SU-DHL-6 (cell line): ENCODE measurements at regions not wholly inside any gene's neighbourhood (a gene's known extent, or its start where the extent isn't known, plus 50 kb on each side); places are given as distances from the start of the nearest gene placed in this dataset.

ENCODE experiments used
- H2AFZ ChIP-seq: fragments of 200-600 bp; sonication (generic); 2 replicates; pipeline ENCODE4 v1.6.1; 2014; ENCODE audit warnings: low read depth, mild to moderate bottlenecking, moderate library complexity, mixed read lengths, antibody characterized with exemption, low read length; ENCODE audit not compliant: severe bottlenecking
- H3F3A ChIP-seq: fragments of 200-600 bp; shearing (Covaris generic); 2 replicates; pipeline ENCODE4 v1.6.0; 2016; ENCODE audit warnings: antibody characterized with exemption, mild to moderate bottlenecking; ENCODE audit not compliant: insufficient read depth
- H3K27ac ChIP-seq: fragments of 200-600 bp; sonication (generic); 2 replicates; pipeline ENCODE4 v1.5.1; 2016; ENCODE audit warnings: low read depth, mild to moderate bottlenecking, low read length, moderate library complexity, mixed read lengths
- H3K27me3 ChIP-seq: fragments of 200-600 bp; sonication (generic), shearing (Covaris generic); 2 replicates; pipeline ENCODE4 v1.6.0; 2014; ENCODE audit warnings: mild to moderate bottlenecking, low read length
- H3K36me3 ChIP-seq: fragments of 200-600 bp; sonication (generic); 2 replicates; pipeline ENCODE4 v1.6.1; 2014; ENCODE audit warnings: mild to moderate bottlenecking, low read length, mixed read lengths
- H3K4me2 ChIP-seq: fragments of 300-600, 200-600 bp; shearing (Covaris generic), sonication (generic); 2 replicates; pipeline ENCODE4 v1.6.0; 2014; ENCODE audit warnings: low read length, low read depth, mild to moderate bottlenecking; ENCODE audit not compliant: poor library complexity, severe bottlenecking
- H3K4me3 ChIP-seq: fragments of 200-600 bp; sonication (generic); 2 replicates; pipeline ENCODE4 v1.5.1; 2014; ENCODE audit warnings: antibody characterized with exemption, low read length, mild to moderate bottlenecking, mixed read lengths; ENCODE audit not compliant: insufficient read depth, poor library complexity, severe bottlenecking
- H3K79me2 ChIP-seq: fragments of 200-600 bp; sonication (generic); 2 replicates; pipeline ENCODE4 v1.6.1; 2014; ENCODE audit warnings: mild to moderate bottlenecking, low read length, moderate library complexity; ENCODE audit not compliant: insufficient read depth
- H3K9ac ChIP-seq: fragments of 200-600 bp; sonication (generic); 2 replicates; pipeline ENCODE4 v1.7.0; 2014; ENCODE audit warnings: mild to moderate bottlenecking, low read length
- H3K9me2 ChIP-seq: fragments of 200-600 bp; sonication (generic); replicated peaks from 2 replicates; pipeline ENCODE4 v1.6.1; 2014; ENCODE audit warnings: low read length; ENCODE audit not compliant: insufficient read depth
- H3K9me3 ChIP-seq: fragments of 200-600 bp; sonication (generic); 2 replicates; pipeline ENCODE4 v1.6.1; 2014; ENCODE audit warnings: low read length, mixed read lengths; ENCODE audit not compliant: insufficient read depth
- H4K20me1 ChIP-seq: fragments of 200-600 bp; sonication (generic); 2 replicates; pipeline ENCODE4 v1.6.1; 2014; ENCODE audit warnings: low read depth, mild to moderate bottlenecking, antibody characterized with exemption, low read length, moderate library complexity, mixed read lengths
- EZH2phosphoT487 ChIP-seq: fragments of 200-600 bp; sonication (generic), shearing (Covaris generic); conservative IDR thresholded peaks from 2 replicates; pipeline ENCODE4 v1.6.1; 2018; ENCODE audit warnings: mild to moderate bottlenecking, antibody characterized with exemption, low read length, moderate library complexity, mixed read lengths
- TF ChIP-seq, protein P1 (sequence below): fragments of 200-600 bp; sonication (generic); IDR thresholded peaks from one replicate; pipeline ENCODE4 v1.5.1; 2017; ENCODE audit warnings: antibody characterized with exemption, mild to moderate bottlenecking, low read length, moderate library complexity; ENCODE audit not compliant: insufficient read depth, poor library complexity, severe bottlenecking

DNA sequence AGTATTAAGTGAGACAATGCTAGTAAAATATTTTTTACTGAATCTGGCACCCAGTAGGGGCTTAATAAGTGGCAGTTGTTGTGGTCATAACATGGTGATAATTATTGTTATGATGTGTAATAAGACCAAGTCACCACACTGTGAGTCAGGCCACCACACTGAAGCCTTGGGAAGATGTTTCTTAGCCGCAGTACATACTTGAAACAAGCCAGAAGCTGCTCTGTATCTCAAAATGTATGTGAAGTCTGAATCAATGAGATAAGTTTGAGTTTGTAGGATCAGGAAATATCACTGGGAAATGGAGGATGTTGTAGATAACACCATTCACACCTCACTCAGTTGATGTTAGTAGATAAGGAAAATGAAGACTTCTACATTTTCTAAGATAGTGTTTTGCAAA, 51.3 kb upstream of the PTPN3 start:
- H3K9me2 ChIP-seq: no peaks in the 10 kb centered on the region
- H4K20me1 ChIP-seq: no peaks in the 10 kb centered on the region
- H3K27me3 ChIP-seq: no peaks in the 10 kb centered on the region
- H3K9me3 ChIP-seq: no peaks in the 10 kb centered on the region
- no peaks in the 10 kb centered on the region for H3K36me3 ChIP-seq
- no peak overlapping the region for H3K9ac ChIP-seq
- TF ChIP-seq EZH2phosphoT487: no peak
- TF ChIP-seq, protein P1, sequence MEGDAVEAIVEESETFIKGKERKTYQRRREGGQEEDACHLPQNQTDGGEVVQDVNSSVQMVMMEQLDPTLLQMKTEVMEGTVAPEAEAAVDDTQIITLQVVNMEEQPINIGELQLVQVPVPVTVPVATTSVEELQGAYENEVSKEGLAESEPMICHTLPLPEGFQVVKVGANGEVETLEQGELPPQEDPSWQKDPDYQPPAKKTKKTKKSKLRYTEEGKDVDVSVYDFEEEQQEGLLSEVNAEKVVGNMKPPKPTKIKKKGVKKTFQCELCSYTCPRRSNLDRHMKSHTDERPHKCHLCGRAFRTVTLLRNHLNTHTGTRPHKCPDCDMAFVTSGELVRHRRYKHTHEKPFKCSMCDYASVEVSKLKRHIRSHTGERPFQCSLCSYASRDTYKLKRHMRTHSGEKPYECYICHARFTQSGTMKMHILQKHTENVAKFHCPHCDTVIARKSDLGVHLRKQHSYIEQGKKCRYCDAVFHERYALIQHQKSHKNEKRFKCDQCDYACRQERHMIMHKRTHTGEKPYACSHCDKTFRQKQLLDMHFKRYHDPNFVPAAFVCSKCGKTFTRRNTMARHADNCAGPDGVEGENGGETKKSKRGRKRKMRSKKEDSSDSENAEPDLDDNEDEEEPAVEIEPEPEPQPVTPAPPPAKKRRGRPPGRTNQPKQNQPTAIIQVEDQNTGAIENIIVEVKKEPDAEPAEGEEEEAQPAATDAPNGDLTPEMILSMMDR: no peak
- no peaks in the 10 kb centered on the region for H3F3A ChIP-seq
- no peak overlapping the region for H3K4me3 ChIP-seq
- H3K4me2 ChIP-seq: no peak overlapping the region
- H3K27ac ChIP-seq: no peak overlapping the region
- H3K79me2 ChIP-seq: no peaks in the 10 kb centered on the region
- no peak overlapping the region for H2AFZ ChIP-seq

DNA sequence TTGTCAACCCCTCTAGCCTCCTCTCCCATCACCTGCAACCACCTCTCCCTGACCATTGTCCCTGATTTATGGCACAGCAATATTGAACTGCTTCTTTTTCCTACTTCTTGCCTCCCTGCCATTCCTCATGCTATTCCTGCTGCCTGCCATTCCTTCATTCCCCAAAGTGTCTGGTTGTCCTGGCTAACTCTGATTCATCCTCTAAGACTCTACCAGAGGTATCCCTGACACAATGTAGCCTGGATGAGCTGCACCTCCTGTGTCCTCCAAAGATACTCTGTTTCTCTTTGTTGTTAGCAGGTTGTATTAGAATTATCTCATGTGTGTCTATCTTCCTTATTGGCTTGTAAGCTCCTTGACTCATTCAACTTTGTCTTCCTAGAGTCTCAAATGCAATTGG, 53.5 kb upstream of the PTPN3 start:
- H3K4me2 ChIP-seq: no peak overlapping the region
- TF ChIP-seq, protein P1: no peak
- TF ChIP-seq EZH2phosphoT487: no peak
- no peak overlapping the region for H3K9ac ChIP-seq
- H3K79me2 ChIP-seq: no peaks in the 10 kb centered on the region
- no peak overlapping the region for H3K4me3 ChIP-seq
- H3K36me3 ChIP-seq: no peaks in the 10 kb centered on the region
- no peaks in the 10 kb centered on the region for H3K9me3 ChIP-seq
- no peaks in the 10 kb centered on the region for H3F3A ChIP-seq
- H3K9me2 ChIP-seq: no peaks in the 10 kb centered on the region
- H4K20me1 ChIP-seq: no peaks in the 10 kb centered on the region
- H3K27ac ChIP-seq: no peak overlapping the region
- no peaks in the 10 kb centered on the region for H3K27me3 ChIP-seq
- H2AFZ ChIP-seq: no peak overlapping the region

DNA sequence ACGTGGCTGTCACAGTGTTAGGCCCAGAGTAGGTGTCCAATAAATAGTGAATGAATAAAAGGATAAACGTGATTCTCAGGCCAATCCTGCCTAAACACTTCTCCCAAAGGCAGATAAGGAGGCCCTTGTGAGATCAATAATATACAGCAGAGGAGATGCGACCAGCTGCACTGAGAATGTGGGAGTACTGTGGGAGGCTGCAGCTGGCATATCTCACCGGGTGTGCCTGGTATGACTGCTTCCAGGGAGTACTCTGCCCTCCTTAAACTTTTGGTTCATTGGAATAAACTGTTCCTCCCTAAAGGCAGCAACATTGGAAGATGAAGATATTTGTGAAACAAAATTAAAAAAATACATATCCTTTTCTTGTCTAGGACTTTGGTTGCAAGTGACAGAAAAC, 57.1 kb upstream of the PTPN3 start:
- no peaks in the 10 kb centered on the region for H3K9me3 ChIP-seq
- H2AFZ ChIP-seq: no peak overlapping the region
- no peak overlapping the region for H3K27ac ChIP-seq
- no peaks in the 10 kb centered on the region for H3K79me2 ChIP-seq
- H3F3A ChIP-seq: no peaks in the 10 kb centered on the region
- no peaks in the 10 kb centered on the region for H3K27me3 ChIP-seq
- H3K36me3 ChIP-seq: no peaks in the 10 kb centered on the region
- no peak overlapping the region for H3K9ac ChIP-seq
- H3K4me3 ChIP-seq: no peak overlapping the region
- TF ChIP-seq, protein P1: no peak
- no peak for TF ChIP-seq EZH2phosphoT487
- no peak overlapping the region for H3K4me2 ChIP-seq
- H4K20me1 ChIP-seq: no peaks in the 10 kb centered on the region
- no peaks in the 10 kb centered on the region for H3K9me2 ChIP-seq

DNA sequence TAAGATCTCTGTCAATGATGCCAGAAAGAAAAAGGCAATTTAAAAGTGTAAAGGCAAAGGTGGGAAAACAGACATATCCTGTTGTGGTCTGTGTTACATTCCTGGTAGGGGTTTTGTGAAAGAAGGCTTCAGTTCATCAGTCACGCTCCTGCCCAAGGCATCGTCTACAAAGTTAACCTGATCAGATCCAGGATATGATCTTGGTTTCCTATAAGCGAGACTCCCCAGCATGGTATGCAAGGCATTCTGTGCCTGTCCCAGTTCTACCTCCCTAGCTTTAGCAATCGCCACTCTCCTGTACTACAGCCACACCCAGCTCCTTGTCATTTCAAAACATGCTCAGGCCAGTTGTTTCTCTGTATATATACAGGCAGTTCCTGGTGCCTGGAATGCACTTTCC, 58.0 kb upstream of the PTPN3 start:
- Histone ChIP-seq H3K4me2 (no peak overlapping the region), H3F3A (no peaks in the 10 kb centered on the region), H3K27me3 (no peaks in the 10 kb centered on the region), H3K79me2 (no peaks in the 10 kb centered on the region), H4K20me1 (no peaks in the 10 kb centered on the region), H2AFZ (no peak overlapping the region), H3K27ac (no peak overlapping the region), H3K9me3 (no peaks in the 10 kb centered on the region), H3K36me3 (no peaks in the 10 kb centered on the region), H3K9me2 (no peaks in the 10 kb centered on the region), H3K9ac (no peak overlapping the region), H3K4me3 (no peak overlapping the region)
- TF ChIP-seq, protein P1: no peak
- TF ChIP-seq EZH2phosphoT487: no peak
